ENCODE measurements at regions not wholly inside any gene's neighbourhood (a gene's known extent, or its start where the extent isn't known, plus 50 kb on each side); places are given as distances from the start of the nearest gene placed in this dataset.

DNA sequence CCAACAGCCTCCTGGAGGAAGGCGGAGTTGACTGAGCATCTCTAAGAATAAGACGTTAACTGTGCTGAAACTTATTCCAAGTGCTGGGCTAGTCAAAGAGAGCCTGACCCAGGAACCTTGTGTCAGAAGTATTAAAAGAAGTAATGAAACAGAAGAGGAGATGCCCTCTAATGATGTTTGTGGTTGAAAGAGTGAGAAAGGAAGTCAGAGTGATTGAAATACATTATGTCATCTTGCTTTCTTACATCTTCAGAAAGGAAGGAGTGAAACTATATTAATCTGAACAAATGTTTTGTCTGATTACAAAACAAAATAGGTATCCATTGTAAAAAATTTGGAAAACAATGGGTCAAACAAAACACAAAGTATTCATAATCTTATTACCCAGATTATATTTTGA, 460.7 kb downstream of the NTRK2 start:
- Histone ChIP-seq H3K27me3 (no peaks in the 10 kb centered on the region), H3K27ac (no peak overlapping the region), H3K9me3 (peaks cover 0 to 3% (median 0%) of the 10 kb centered on the region in 4 donors), H3K4me1 (no peaks in the 10 kb centered on the region), H3K36me3 (no peaks in the 10 kb centered on the region), H3K4me3 (no peak overlapping the region)
- ATAC-seq (ENCODE audit: low FRiP score in 2 of 2) (no peak), DNase-seq (no peak)
- TF ChIP-seq POLR2A (IDR thresholded peaks at IDR 0.05) (no peak), EP300 (IDR thresholded peaks at IDR 0.05) (no peak), POLR2AphosphoS5 (IDR thresholded peaks at IDR 0.05) (no peak)
- TF ChIP-seq, protein P1, sequence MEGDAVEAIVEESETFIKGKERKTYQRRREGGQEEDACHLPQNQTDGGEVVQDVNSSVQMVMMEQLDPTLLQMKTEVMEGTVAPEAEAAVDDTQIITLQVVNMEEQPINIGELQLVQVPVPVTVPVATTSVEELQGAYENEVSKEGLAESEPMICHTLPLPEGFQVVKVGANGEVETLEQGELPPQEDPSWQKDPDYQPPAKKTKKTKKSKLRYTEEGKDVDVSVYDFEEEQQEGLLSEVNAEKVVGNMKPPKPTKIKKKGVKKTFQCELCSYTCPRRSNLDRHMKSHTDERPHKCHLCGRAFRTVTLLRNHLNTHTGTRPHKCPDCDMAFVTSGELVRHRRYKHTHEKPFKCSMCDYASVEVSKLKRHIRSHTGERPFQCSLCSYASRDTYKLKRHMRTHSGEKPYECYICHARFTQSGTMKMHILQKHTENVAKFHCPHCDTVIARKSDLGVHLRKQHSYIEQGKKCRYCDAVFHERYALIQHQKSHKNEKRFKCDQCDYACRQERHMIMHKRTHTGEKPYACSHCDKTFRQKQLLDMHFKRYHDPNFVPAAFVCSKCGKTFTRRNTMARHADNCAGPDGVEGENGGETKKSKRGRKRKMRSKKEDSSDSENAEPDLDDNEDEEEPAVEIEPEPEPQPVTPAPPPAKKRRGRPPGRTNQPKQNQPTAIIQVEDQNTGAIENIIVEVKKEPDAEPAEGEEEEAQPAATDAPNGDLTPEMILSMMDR (IDR thresholded peaks at IDR 0.05) = no peak
- 80 to 89% methylated on average over 2 of the region's 2 CpGs for WGBS, 2 donors

DNA sequence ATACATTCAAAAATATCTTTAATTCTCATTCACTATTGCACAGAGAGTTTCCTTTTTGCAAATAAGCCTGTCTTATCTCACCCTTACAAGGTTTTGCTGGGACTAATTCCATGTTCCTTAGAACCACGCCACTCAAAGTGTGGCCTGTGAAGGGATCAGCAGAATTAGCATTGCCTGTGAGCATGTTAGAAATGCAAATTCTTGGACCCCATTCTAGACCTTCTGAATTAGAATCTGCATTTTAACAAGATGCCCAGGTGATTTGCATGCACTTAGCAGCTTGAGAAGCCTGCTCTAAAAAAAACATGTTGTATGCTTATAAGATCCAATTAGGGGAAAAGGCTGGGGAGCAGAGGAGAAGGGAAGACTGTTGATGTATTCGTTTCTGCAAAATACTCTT, 460.0 kb downstream of the NTRK2 start:
- H3K36me3 ChIP-seq = no peaks in the 10 kb centered on the region
- 44 to 89% methylated on average over 2 of the region's 2 CpGs for WGBS, 2 donors
- no peaks in the 10 kb centered on the region for H3K4me1 ChIP-seq
- DNase-seq (no peak), ATAC-seq (ENCODE audit: low FRiP score in 2 of 2) (no peak)
- H3K27me3 ChIP-seq = no peaks in the 10 kb centered on the region
- H3K27ac ChIP-seq = no peak overlapping the region
- no peak overlapping the region for H3K4me3 ChIP-seq
- TF ChIP-seq POLR2A (IDR thresholded peaks at IDR 0.05) (no peak), POLR2AphosphoS5 (IDR thresholded peaks at IDR 0.05) (no peak), EP300 (IDR thresholded peaks at IDR 0.05) (no peak)
- TF ChIP-seq, protein P1 (IDR thresholded peaks at IDR 0.05) = no peak
- peaks cover 0 to 3% (median 0%) of the 10 kb centered on the region in 4 donors for H3K9me3 ChIP-seq

DNA sequence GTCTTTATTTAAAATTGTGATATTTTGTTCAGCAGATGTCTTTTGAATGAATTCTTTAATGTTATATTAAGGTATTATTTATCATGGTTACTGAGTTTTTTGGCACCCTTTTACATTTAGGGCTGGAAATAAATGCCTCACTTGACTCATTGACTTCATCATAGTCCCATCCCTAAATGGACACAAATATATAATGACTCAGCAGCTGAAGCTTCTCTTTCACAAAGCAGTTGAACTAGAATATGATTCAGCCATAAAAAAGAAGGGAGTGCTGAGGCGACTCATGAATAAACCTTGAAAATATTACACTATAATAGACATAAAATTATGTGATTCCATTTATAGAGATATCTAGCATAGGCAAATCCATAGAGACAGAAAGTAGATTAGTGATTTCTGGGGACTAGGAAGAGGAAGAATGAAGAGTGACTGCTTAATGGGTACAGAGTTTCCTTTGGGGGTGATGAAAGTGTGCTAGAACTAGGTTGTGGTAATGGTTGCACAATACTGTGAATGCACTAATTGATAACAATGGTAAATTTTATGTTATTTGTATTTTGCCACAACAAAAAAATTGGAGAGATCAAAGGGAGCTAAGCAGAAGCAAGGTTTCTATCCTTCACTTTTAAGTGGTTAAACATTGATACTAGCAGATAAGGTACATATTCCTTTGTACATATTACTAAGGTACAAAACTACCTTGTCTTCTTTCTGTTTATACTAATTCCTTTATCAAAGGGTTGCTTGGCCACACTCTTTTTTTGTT, 449.6 kb downstream of the NTRK2 start:
- ATAC-seq (ENCODE audit: low FRiP score in 2 of 2) (no peak), DNase-seq (no peak)
- no peak overlapping the region for H3K4me3 ChIP-seq
- H3K27ac ChIP-seq = no peak overlapping the region
- TF ChIP-seq POLR2AphosphoS5 (IDR thresholded peaks at IDR 0.05) (no peak), POLR2A (IDR thresholded peaks at IDR 0.05) (no peak), EP300 (IDR thresholded peaks at IDR 0.05) (no peak)
- 81 to 97% methylated on average over 1 of the region's 1 CpG for WGBS, 2 donors
- no peaks in the 10 kb centered on the region for H3K9me3 ChIP-seq
- H3K36me3 ChIP-seq = no peaks in the 10 kb centered on the region
- H3K27me3 ChIP-seq = no peaks in the 10 kb centered on the region
- no peaks in the 10 kb centered on the region for H3K4me1 ChIP-seq

DNA sequence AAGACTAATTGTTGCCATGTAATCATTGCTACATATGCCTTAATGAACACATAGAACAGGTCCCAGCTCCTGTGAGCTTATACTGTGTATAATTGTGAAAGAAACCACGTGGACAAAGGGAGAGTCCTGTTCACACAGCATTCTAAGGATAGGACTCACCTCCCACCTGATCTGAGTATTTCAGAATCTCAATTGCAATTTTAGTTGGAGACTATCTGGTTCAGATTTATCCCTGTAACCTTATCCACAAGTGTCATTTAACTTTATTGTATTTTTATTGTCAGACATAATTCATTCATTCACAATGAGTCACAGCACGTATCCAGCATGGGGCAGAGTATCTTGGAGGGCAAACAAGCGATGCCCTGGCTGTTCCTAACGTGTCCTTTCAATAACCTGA, 448.3 kb downstream of the NTRK2 start:
- Histone ChIP-seq H3K27ac (no peak overlapping the region), H3K27me3 (no peaks in the 10 kb centered on the region), H3K9me3 (no peaks in the 10 kb centered on the region), H3K4me3 (no peak overlapping the region), H3K4me1 (no peaks in the 10 kb centered on the region), H3K36me3 (no peaks in the 10 kb centered on the region)
- ATAC-seq (ENCODE audit: low FRiP score in 2 of 2) (no peak), DNase-seq (no peak)
- WGBS, 2 donors = 61 to 73% methylated on average over 4 of the region's 4 CpGs
- TF ChIP-seq EP300 (IDR thresholded peaks at IDR 0.05) (no peak), POLR2AphosphoS5 (IDR thresholded peaks at IDR 0.05) (no peak), POLR2A (IDR thresholded peaks at IDR 0.05) (no peak)
- TF ChIP-seq, protein P1 (IDR thresholded peaks at IDR 0.05) = no peak

DNA sequence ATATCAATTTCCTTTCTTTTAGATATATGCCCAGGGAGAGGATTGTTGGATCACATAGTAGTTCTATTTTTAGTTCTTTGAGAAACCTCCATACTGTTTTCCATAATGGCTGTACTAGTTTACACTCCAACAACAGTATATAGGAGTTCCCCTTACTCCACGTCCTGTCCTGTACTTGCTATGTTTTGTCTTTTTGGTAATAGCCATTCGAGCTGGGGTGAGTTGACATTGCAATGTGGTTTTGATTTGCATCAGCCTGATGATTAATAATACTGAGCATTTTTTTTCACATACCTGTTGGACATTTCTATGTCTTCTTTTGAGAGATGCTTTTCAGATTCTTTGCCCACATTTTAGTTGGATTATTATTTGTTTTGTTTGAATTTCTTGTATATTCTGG, 445.9 kb downstream of the NTRK2 start:
- Histone ChIP-seq H3K4me1 (no peaks in the 10 kb centered on the region), H3K4me3 (no peak overlapping the region), H3K9me3 (no peaks in the 10 kb centered on the region), H3K27ac (no peak overlapping the region), H3K27me3 (no peaks in the 10 kb centered on the region), H3K36me3 (no peaks in the 10 kb centered on the region)
- no peak for TF ChIP-seq POLR2A (IDR thresholded peaks at IDR 0.05)
- TF ChIP-seq EP300 (IDR thresholded peaks at IDR 0.05) = no peak
- TF ChIP-seq POLR2AphosphoS5 (IDR thresholded peaks at IDR 0.05) = no peak
- TF ChIP-seq, protein P1 (IDR thresholded peaks at IDR 0.05) = no peak
- DNase-seq (no peak), ATAC-seq (ENCODE audit: low FRiP score in 2 of 2) (no peak)
- whole genome bisulfite sequencing, 2 donors = 59 to 92% methylated on average over 2 of the region's 2 CpGs
